ENCODE measurements at regions not wholly inside any gene's neighbourhood (a gene's known extent, or its start where the extent isn't known, plus 50 kb on each side); places are given as distances from the start of the nearest gene placed in this dataset.
A peak's percentile ranks its signal among the peaks of the same experiment; 100 is the strongest.

DNA sequence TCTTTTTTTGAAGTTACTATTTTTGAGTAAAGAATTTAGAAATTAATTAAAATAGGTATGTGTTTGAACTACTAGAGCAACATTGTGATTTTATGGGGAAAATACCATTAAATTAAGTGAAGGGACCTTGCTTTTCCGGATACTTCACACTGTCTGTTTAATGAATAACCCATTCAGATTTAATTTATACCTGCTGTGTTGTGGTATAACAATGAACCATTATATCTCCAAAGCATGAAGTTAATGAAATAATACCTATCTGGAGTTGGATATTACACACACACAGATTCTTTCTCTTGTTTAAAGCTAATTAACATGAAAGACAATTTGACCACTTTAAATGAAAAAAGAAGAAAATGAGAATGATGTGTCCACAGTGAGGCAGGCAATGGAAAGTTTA is 195.0 kb upstream of the GPRIN3 start:
- intact Hi-C loops (cut with DNase I), result no loop called here
- H3K27me3 ChIP-seq, result no peaks in the 10 kb centered on the region
- no peaks in the 10 kb centered on the region for H3K4me1 ChIP-seq
- no peak for DNase-seq
- H3K9me3 ChIP-seq, result no peaks in the 10 kb centered on the region
- no peak for ATAC-seq
- TF ChIP-seq POLR2A (IDR thresholded peaks at IDR 0.05), result no peak
- TF ChIP-seq CTCF (IDR thresholded peaks at IDR 0.05), result no peak
- WGBS (ENCODE audit: insufficient coverage, low coverage, low lambda C conversion rate, missing lambda C conversion rate), result 50% methylated on average over 1 of the region's 1 CpG
- no peak overlapping the region for H3K27ac ChIP-seq
- no peak overlapping the region for H3K4me3 ChIP-seq
- H3K36me3 ChIP-seq, result no peaks in the 10 kb centered on the region

DNA sequence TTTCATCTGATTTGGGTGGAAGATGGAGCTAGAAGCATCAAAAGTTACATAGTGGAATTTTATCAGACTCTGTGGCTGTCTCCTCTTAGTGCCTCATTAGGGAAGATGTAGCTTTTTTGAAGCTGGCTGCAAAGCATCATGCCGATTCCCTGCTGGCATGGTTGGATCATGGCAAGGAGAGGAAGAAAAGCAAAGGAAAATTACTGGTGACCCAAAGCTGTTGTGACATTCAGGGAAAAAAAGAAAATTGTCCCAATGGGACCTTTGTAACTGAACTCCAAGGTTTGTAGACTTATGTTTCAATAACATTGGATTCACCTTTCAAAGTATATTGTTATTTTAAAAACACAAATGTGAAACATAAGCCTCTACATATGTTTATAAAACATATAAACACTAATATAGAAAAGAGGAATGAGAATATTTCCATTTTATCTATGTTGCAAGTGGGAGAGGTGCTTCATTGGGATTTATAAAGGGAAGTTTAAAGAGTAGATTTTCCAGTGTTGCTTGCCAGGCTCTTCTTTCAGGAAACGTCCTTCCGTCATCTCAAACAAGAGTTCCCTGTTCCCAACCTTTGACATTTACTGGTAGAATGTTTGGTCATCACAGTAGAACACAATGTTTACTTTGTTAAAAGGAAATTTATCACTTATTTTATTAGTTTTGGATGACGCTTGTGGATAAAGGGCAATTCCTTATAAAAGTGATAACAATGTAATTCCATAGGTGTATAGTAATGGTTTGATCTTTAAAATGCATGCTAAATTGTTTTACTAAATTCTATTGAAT is 190.1 kb upstream of the GPRIN3 start:
- intact Hi-C loops (cut with DNase I), result no loop called here
- WGBS (ENCODE audit: insufficient coverage, low coverage, low lambda C conversion rate, missing lambda C conversion rate), result 30% methylated on average over 4 of the region's 4 CpGs
- Histone ChIP-seq H3K27ac (peak overlapping the region in 1 of 3 donors; percentile 6), H3K9me3 (no peaks in the 10 kb centered on the region), H3K4me1 (no peaks in the 10 kb centered on the region), H3K36me3 (no peaks in the 10 kb centered on the region), H3K27me3 (no peaks in the 10 kb centered on the region), H3K4me3 (no peak overlapping the region)
- DNase-seq (no peak), ATAC-seq (peak; percentile 55 to 92 (median 67))
- TF ChIP-seq POLR2A (IDR thresholded peaks at IDR 0.05) (no peak), CTCF (IDR thresholded peaks at IDR 0.05) (no peak)

- ATAC-seq (no peak), DNase-seq (no peak)
- Histone ChIP-seq H3K27ac (no peak overlapping the region), H3K36me3 (no peaks in the 10 kb centered on the region), H3K4me3 (no peak overlapping the region), H3K27me3 (no peaks in the 10 kb centered on the region), H3K9me3 (no peaks in the 10 kb centered on the region), H3K4me1 (no peaks in the 10 kb centered on the region)
- no peak for TF ChIP-seq CTCF (IDR thresholded peaks at IDR 0.05)
- no peak for TF ChIP-seq POLR2A (IDR thresholded peaks at IDR 0.05)
- intact Hi-C loops (cut with DNase I), result no loop called here
- 42% methylated on average over 1 of the region's 1 CpG for WGBS (ENCODE audit: insufficient coverage, low coverage, low lambda C conversion rate, missing lambda C conversion rate)
Observed at GRCh38 chr4:89496851-89497250, 189.3 kb upstream of the GPRIN3 start.

GRCh38 chr4:89493367-89493766 is 185.8 kb upstream of the GPRIN3 start:
- intact Hi-C loops (cut with DNase I), result no loop called here
- DNase-seq, result no peak
- no peaks in the 10 kb centered on the region for H3K27me3 ChIP-seq
- no peak overlapping the region for H3K27ac ChIP-seq
- ATAC-seq, result no peak
- H3K36me3 ChIP-seq, result no peaks in the 10 kb centered on the region
- WGBS (ENCODE audit: insufficient coverage, low coverage, low lambda C conversion rate, missing lambda C conversion rate), result 53% methylated on average over 3 of the region's 3 CpGs
- no peaks in the 10 kb centered on the region for H3K4me1 ChIP-seq
- TF ChIP-seq CTCF (IDR thresholded peaks at IDR 0.05) (no peak), POLR2A (IDR thresholded peaks at IDR 0.05) (no peak)
- no peak overlapping the region for H3K4me3 ChIP-seq
- no peaks in the 10 kb centered on the region for H3K9me3 ChIP-seq
